Nucleus accumbens (tissue), 56 donors: ENCODE measurements at regions not wholly inside any gene's neighbourhood (a gene's known extent, or its start where the extent isn't known, plus 50 kb on each side); places are given as distances from the start of the nearest gene placed in this dataset.

Experiments used
- DNase-seq, 56 donors: peaks; one replicate each; lab custom pipeline; 2025; lab: John Stamatoyannopoulos, UW

DNA sequence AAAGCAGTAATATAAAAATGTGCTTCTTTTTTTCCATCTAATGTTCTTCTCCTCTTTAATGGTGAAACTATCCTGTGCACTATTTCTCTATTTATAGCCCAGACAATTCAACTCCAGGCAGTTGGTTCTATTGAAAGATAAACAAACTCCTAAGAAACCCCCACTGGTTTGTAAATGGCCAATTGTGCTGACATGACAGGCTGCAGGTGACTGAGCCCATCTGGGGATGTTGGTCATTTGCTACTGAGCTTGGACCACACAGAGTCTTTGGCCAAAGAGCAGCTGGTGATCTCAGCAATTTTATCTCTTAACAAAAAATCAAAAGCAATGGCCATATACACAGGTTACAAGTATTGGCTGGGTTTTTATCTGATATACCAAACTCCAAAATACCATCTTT is 631.8 kb upstream of the CELF2 start:
- no peak for DNase-seq

DNA sequence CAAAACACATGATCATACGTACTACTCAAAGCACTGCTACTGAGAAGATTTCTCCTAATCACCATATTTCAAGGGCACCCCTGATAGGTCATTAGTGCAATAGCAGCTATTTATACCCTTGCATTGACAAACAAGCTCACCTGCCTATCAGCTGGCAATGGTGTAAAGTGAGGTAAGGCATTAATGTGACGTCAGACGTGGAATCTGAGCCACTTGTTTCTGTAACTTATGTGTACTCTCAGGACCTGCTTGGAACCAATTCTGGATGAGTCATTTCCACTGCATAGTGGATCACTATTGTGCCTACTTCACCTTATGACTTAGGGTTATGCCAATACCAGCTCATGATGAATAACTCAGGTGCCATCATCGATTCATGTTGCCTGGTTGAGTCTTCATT is 628.5 kb upstream of the CELF2 start:
- DNase-seq = no peak

DNA sequence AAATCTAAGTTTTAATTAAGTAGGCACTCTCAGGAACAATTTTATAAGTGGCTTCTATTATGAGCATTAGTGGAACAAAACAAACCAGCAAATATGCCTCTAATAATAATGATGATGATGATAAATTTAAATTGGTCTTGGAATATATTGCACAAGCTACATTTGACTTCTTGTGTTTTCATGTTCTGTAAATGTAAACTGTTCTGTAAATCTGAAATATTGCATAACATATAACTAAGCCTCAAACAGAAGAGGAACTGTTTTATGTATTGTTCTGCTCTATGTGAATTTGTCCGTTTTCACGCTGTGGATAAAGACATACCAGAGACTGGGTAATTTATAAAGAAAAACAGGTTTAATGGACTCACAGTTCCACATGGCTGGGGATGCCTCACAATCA is 625.2 kb upstream of the CELF2 start:
- no peak for DNase-seq

DNA sequence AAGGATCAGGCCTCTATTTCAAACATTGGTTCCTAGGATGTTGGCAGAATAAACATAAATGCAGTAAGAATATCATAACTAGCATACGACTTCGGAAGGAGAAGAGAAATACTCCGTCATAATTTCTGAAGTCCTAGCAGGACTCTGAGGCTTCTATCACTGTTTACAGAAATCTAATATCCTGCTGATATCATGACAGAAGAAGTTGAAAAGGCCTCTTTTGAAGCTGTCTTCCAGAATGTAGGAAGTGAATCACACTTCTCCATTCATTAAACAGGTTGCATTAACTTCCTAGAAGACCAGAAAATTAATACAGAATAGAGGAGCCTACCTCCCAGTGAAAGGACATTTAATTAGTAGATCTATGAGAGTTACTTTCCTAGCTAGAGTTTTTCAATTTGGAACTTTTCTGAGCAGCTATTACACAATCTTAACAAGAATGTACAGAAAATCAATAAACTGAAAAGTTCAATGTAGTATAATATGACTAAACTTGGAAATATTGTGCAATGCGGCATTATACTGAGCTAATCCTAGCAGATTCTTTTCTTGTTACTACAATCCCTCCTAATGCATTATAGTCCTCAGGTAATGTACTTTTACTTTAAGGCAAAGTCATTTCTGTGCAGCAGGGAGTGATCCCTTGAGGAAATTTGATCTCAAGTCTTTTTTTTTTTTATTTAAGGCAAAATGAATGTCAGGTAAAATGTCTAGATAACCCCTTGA is 622.6 kb upstream of the CELF2 start:
- no peak for DNase-seq

DNA sequence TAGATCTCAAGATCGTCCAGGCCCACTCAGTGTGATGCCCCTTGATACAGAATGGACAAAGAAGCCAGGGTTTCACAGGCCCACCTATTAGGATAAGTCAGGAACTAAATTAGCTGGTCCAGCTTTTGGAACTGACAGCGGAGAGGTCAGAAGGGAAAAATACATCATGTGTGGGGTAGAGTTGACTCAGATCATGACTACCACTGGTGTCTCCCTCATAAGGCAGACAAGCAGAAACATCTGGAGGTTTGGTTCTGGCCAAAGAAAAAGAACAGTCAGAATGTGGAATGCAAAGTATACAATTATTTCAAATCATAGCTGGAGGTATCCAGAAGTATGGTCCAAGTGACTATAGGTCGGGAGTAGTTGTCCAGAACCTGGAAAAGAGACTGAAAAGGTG is 621.1 kb upstream of the CELF2 start:
- no peak for DNase-seq

DNA sequence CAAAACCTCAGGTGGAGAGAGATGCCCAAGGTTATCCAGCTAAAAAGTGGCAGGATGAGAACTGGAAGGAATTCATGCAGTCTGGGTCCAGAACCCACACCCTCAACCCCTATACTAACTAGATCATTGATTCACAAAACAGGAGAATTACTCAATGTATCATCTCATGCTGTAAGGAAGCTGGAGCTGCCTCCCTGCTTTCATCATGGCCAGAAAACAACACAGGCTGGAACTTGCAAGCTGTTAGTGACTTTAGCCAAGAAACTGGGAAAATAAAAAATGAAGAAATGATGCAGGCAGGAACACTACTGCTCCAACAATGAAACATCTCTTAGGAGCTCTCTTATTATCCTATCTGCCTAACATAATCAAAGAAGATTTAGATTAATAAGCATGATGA is 619.8 kb upstream of the CELF2 start:
- DNase-seq = no peak

DNA sequence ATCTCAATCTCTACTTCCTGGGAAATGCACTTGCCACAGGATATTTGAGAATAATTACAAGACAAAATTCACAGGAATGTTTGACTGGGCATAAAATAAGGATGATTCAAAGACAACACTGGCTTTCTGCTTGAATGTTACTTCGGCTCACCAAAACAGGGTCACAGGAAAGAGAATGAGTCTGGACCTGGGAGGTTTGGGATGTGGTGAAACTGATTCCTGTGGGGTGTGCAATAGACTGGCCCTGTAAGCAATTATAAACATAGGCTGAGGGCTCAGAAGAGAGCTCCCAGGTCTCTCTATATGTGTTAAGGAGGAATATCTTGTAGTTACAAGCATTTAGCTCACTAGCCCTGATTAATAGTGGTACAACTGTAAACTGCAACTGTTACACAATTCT is 613.9 kb upstream of the CELF2 start:
- no peak for DNase-seq

DNA sequence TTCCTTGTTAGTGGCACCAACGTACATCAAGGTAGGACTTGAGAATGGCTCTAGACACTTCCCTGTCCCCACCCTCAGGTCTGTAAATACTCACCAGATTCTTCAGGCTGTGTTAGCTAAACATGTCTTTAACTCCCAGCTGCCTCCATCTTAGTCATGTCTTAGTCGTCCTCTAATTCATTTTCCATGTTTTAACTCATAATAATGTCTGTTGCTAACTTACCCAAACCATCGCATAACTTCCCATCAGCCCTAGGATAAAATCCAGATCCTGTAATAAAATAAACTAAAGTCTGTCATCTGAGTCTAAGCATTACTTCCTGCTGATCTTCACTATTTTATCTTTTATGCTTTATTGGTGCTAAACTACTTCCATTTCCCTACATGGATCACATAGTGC is 600.0 kb upstream of the CELF2 start:
- DNase-seq = no peak

DNA sequence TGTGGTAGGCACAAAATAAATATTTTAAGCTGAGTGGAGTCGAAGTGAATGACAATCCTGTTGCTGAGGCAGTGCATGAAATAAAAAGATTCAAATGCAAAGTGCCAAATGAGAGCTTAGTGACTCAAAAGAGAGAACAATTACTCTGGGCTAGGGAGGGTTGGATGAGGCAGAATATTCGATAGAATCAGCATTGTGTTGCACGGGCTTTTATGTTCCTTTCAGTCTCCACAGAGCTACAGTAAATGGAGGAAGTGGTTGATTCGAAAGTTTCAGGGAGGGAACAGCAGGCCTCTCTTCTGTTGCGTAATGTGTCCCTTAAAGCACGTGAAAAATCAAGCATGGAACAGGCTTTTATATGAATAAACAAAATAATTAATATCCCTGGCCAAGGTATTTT is 599.3 kb upstream of the CELF2 start:
- no peak for DNase-seq

DNA sequence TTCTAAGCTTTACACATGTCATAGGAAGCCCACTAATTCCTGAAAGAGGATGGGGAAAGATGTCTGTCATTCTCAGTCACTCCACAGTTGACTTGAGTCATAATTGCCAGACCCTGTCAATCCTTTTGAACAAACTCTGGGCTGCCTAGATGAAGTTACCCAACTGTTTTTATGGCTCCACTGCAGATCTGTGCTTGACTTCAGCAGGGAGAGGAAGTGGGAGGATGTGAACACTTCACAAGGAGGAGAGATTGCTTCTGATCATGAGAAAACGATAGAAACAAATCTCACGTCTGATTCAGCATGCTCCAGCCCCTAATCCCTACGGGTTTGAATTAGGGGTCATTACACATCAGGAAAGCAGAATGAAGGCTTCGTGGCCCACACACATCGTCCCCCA is 596.6 kb upstream of the CELF2 start:
- DNase-seq = no peak

DNA sequence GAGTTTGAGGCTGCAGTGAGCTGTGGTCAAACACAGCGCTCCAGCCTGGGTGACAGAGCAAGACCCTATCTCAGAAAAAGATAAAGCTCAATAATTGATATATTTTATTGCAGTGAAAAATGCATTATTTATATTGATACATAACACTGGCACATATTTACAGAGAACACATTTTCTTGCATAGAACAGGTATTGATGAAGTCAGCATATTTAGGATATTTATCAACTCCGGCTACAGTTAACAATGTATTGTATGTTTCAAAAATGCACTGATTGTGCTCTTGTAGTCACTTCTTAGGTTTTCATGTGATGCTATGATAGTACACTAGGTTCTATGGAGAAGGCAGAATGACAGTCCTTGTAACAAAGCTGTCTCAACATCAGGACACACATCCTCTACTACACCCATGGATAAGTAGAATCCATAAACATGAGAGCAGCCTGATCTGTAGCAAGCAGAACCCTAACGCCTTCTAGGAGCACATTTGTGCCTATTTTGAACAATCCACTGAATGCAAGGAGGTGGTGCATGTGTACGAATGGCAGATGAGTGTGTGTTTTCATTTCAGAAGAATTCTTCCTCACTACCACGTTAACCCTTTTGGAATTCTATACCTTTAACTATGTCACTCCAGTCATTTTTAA is 586.1 kb upstream of the CELF2 start:
- DNase-seq = no peak

DNA sequence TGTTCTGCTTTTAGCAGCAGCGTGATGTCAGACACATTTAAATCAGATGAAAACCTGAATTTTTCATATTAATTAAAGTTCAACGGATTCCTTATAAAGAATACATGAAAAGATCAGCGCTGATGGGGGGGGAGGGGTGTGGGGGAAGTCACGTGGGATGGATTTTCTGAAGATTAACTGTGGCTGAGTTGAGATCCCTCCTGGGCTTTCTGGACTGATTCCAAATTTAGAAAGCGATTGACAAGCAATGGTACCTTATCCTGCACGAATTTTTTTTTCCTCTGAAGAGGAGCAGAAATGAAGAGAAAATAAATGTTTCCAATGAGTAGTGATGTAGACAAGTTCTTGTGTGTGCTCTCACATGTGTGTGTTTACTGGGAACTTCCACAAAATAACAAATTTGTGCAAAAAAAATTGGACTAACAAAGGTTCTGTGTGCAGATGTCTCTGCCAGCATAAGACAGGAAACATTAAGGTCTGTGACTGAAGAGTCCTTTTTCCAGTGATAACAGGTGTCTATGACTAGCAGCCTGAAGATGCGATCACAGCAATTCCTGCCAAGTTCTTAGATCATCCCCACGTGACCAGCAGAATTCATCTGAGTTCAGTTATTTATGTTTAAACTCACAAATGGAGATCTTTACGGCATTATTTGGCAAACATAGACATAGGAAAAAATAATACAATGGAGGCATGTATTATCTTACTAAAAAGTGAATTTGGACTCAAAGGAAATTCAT is 585.2 kb upstream of the CELF2 start:
- DNase-seq = peak in 3 of 56 donors; percentile 4 to 10 (median 5)

DNA sequence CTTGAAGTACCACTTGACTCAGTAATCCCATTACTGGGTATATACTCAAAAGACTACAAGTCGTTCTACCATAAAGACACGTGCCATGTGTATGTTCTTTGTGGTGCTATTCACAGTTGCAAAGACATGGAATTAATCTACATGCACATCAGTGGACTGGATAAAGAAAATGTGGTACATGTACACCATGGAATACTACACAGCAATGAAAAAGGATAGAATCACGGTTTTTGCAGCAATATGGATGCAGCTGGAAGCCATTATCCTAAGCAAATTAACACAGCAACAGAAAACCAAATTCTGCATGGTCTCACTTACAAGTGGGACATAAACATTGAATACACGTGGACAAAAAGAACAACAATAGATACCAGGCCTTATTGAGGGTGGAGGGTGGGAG is 583.4 kb upstream of the CELF2 start:
- no peak for DNase-seq

DNA sequence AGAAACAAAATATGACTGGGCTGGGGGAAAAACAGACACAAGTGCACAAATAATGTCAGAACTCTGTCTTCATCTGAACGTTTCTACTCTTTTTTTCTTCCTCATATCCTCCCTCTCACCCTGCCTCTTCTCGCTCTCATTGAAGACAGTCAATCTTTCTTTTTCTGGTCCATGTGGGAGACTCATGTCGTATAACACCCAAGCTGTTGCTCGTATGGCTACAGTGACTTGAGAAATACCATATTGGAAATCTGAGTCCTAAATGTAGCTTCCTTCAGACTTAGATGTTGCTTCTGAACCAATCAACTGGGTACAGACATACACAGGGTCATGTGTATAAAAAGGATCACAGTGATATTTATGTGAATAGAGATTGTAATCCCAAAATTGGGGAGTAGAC is 579.8 kb upstream of the CELF2 start:
- no peak for DNase-seq

DNA sequence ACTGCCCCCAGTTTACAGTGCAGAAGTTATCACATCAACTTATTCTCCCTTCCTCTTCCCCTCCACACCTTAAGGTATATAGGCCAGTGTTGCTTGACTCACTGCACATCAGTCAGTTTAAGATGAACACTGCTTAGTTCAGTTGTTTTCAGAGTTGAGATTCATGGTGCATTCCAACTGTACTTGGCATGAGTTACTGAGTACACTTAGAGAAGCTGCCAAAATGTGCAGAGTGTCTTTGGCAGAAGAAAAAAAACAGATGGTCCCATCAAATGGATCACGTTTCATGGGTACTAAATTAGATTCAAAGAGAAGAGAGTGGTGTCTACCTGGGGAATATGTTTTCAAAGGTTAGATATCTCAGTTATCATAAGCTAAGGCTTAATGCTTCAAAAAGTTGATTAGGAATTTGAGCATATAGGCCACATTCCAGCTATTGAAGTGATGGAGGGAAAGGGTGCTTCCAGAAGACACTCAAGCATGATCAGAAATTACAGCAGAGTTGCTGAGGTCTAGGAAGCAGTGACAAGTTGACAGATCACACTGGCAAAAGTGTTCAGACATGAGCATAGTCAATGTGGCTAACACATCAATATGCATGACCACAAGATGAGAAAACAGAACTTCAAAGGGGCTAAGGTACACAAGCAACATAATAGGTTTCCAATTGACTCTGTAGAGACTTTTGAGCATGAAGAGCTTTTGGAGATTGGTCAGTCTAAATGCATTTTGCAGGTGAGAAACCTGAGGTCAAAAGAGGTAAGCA is 579.2 kb upstream of the CELF2 start:
- no peak for DNase-seq

DNA sequence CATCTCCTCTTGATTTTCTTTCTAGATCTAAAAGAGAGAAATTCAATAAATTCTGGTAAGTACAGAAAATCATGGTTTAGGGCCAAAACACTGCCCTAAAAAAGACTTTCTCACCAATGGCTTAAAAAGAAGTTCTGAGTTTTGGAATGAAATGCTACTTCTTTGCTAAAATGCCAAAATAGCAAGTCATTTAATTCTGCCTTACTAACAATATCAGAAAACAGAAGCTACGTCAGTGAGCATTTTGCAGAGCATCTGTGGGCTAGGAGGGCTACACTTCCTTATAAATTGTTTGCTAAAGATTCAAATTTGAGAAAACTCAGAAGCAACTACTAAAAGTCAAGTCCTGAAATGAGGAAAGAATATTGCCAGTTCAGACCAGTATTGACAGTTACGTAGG is 560.8 kb upstream of the CELF2 start:
- DNase-seq = no peak

DNA sequence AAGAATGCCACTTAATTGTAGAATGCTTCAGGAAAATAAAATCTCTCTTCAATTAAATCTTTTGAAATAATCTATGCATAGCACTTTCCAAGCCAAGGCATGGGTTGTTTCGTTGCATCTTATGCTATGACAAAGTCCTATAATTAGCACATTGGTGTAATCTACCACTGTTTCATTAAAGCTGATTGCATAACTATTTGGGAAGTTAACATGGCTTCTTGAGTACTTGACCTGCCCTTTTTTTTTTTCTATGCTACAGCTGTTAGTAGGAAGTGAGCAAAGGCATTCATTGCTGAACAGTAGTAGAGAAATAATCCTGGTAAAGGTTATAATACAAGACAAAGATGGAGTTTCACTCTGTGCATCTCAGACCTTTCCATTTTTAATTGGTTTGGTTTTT is 557.2 kb upstream of the CELF2 start:
- no peak for DNase-seq

DNA sequence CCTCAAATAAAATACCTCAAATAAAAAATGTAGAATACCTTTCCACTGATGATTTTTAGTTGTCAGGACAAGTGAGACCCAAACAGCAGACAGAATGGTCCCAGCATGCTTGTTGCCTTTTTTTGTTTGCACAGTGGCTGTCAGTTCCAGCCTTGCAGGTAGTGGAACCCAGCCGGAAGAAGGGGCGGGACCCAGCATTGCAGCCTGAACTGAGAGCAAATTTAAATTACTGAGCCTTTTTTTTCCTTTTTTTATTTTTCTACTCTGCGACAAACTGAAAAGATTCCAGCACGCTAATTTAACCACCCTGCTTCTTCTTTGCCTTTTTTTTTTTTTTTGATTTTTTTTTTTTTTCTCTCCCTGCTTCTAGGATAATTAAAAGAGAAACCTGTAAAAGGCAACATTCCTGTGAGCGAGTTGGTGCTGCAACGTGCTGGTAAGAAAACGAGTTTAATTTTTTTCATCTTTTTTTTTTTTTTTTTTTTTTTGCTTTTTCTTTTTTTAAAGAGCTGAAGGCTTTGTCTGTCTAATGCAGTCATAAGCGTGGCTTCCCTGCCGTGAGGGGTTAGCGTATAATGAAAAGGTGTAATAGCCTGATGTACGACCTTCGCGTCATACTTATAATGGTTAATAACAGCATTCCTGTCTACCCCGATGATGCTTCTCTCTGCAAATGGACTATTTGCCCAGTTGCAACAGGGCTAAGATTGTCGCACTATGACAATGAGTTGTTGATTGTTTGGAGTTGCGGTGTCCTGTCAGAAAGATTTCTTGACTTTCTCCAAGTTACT is 555.3 kb upstream of the CELF2 start:
- peak in 17 of 56 donors; percentile 1 to 35 (median 9) for DNase-seq

DNA sequence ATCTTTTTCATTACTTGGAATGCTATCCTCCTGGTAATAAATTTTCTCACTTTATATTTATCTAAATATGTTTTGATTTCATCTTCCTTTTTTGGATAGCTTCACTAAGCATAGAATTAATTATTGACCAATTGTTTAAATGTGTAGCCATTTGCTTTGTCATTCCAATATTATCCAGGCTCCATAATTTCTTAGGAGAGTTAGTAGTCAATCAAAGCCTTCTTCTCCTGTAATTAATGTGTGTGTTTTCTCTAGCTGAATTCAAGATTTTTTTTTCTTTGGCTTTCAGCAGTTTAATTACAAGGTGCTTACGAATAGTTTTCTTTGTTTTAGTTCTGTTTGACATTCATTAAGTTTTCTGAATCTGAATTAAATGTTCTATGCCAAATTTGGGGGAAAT is 545.9 kb upstream of the CELF2 start:
- no peak for DNase-seq

DNA sequence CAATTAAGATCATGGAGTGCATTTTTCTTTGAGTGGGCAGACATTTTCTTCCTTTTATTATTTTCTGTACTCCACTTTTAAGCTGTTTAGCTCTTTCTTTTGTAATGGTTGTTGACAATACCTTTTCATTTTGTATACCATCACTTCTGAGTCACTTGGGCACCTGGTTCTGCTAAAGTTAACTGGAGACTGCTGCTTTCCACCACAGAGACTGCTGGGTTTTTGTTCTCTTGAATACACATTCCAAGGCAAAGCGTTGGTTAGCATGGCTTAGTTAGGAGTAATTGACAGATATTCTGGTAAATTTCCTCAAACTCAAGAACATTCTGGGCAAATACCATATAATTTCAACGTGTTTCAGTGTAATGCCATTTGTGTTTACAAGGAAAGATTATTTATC is 541.9 kb upstream of the CELF2 start:
- no peak for DNase-seq
